ENCODE measurements at regions not wholly inside any gene's neighbourhood (a gene's known extent, or its start where the extent isn't known, plus 50 kb on each side); places are given as distances from the start of the nearest gene placed in this dataset.

DNA sequence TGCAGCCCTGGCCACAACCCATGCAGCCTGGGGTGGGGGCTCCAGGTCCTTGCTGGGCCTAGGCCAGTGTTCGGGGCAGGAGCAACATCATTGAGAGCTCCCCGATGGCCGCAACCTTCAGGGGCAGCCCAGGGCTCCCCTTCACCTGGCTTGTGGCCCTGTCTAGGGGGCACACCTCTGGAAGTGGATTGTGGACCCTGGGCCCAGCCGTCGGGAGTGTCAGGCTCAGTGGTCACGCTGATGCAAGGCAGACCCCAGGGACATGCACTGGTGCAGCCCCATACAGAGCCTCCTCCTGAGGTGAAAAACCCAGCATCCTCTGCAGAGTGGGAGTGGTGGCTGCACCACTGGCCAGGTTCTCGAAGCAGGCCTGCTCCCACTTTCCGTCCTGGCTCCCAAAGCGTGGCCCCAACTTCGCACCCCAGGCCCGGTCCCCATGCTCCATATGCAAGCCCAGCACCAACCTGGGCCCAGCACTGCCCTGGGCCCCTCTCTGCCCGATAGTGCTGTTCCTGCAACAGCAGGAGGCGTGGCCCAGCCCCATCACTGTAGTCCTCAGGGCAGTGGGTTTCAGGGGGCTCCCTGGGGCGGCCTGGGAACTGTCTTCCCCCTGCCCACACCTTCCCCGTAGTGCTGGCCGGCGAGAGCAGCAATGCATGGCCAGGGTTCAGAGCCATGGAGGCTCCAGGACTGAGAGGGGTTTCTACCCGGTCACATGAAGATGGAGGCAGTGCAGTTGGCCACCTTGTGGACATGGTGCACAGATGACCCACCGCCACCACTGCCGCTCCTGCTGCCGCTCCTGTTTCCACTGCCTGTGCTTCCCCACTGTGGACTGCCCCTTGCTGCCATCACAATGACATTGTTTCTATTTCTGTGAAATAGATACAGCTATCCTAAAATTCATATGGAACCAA lies 303.9 kb upstream of the NRG3 start:
- no peak for TF ChIP-seq CTCF (IDR thresholded peaks at IDR 0.05; ENCODE audit: low read depth, low read length, poor library complexity, severe bottlenecking)
- TF ChIP-seq EZH2phosphoT487 (IDR thresholded peaks at IDR 0.05; ENCODE audit: borderline replicate concordance, low read length), result no peak

Data from DOHH2 (cell line).